HCT116 (cell line): ENCODE measurements at regions not wholly inside any gene's neighbourhood (a gene's known extent, or its start where the extent isn't known, plus 50 kb on each side); places are given as distances from the start of the nearest gene placed in this dataset.

ENCODE experiments used
- CTCF ChIP-seq, 3 experiments: fragments of 200-600 bp in 1 of 3; sonication (generic) in 1 of 3; IDR thresholded peaks in 2 of 3; conservative IDR thresholded peaks in 1 of 3; 2 replicates each; pipeline ENCODE4 v1.5.1; 2012 to 2017; ENCODE audit warnings: low read depth in 2 of 3, low read length in 2 of 3, antibody characterized with exemption in 1 of 3, borderline replicate concordance in 1 of 3, control low read depth in 1 of 3, mild to moderate bottlenecking in 1 of 3, mixed read lengths in 1 of 3, mixed run types in 1 of 3, moderate library complexity in 1 of 3; ENCODE audit not compliant: insufficient read depth in 1 of 3
- ELF1 ChIP-seq: IDR thresholded peaks from 2 replicates; pipeline ENCODE4 v1.6.1; 2012; ENCODE audit warnings: low read depth, borderline replicate concordance
- MAX ChIP-seq: IDR thresholded peaks from 2 replicates; pipeline ENCODE4 v1.6.1; 2012
- POLR2AphosphoS5 ChIP-seq: IDR thresholded peaks from 2 replicates; pipeline ENCODE4 v1.6.1; 2011; ENCODE audit warnings: mild to moderate bottlenecking, low read depth, low read length, moderate library complexity
- RAD21 ChIP-seq: IDR thresholded peaks from 2 replicates; pipeline ENCODE4 v1.6.1; 2012; ENCODE audit warnings: low read depth, mild to moderate bottlenecking
- REST ChIP-seq: IDR thresholded peaks from 2 replicates; pipeline ENCODE4 v1.6.1; 2012; ENCODE audit warnings: low read depth
- SIN3A ChIP-seq: IDR thresholded peaks from 2 replicates; pipeline ENCODE4 v1.6.1; 2012; ENCODE audit warnings: low read depth
- SP1 ChIP-seq: IDR thresholded peaks from 2 replicates; pipeline ENCODE4 v1.6.1; 2012; ENCODE audit warnings: low read depth
- YY1 ChIP-seq: IDR thresholded peaks from 2 replicates; pipeline ENCODE4 v1.6.1; 2011; ENCODE audit warnings: low read length, low read depth, moderate library complexity, mild to moderate bottlenecking; ENCODE audit not compliant: insufficient replicate concordance; ENCODE audit errors: extremely low read depth
- ZNF274 ChIP-seq: fragments of 200-500 bp; sonication (Bioruptor generic); IDR thresholded peaks from 2 replicates; pipeline ENCODE4 v1.6.1; 2014; ENCODE audit warnings: mild to moderate bottlenecking, low read depth, low read length, inconsistent platforms

- no peak for TF ChIP-seq RAD21
- no peak for TF ChIP-seq CTCF (IDR thresholded peaks at IDR 0.05 in 2 of 3, conservative IDR thresholded peaks at IDR 0.05 in 1 of 3; ENCODE audit: borderline replicate concordance in 1 of 3, insufficient read depth in 1 of 3, low read depth in 2 of 3, low read length in 2 of 3)
- no peak for TF ChIP-seq ELF1
- TF ChIP-seq SP1, result no peak
- no peak for TF ChIP-seq ZNF274
- no peak for TF ChIP-seq YY1
- no peak for TF ChIP-seq SIN3A
- TF ChIP-seq REST, result no peak
- no peak for TF ChIP-seq MAX
- no peak for TF ChIP-seq POLR2AphosphoS5
Observed at GRCh38 chr11:126137136-126137535, 74.3 kb downstream of the RPUSD4 start.
